GM12891 (cell line): ENCODE measurements at regions not wholly inside any gene's neighbourhood (a gene's known extent, or its start where the extent isn't known, plus 50 kb on each side); places are given as distances from the start of the nearest gene placed in this dataset.

ENCODE experiments used
- DNase-seq: peaks from one replicate; pipeline ENCODE4 v3.0.0; 2011; ENCODE audit warnings: low spot score; ENCODE audit not compliant: insufficient read length
- FAIRE-seq: peaks from 2 replicates; lab custom pipeline; 2011; peaks lifted over from hg19 to GRCh38; lab: Jason Lieb, UNC
- PAX5 ChIP-seq: IDR thresholded peaks from 2 replicates; pipeline ENCODE4 v1.6.1; 2011; ENCODE audit warnings: low read length, moderate library complexity, mild to moderate bottlenecking; ENCODE audit not compliant: insufficient read depth, severe bottlenecking
- POLR2A ChIP-seq: IDR thresholded peaks from 2 replicates; pipeline ENCODE4 v1.6.1; 2011; ENCODE audit warnings: low read depth, low read length, control low read depth
- POLR2AphosphoS5 ChIP-seq: IDR thresholded peaks from 2 replicates; pipeline ENCODE4 v1.6.1; 2011; ENCODE audit warnings: low read depth, low read length, control low read depth
- POU2F2 ChIP-seq: IDR thresholded peaks from 2 replicates; pipeline ENCODE4 v1.6.1; 2011; ENCODE audit warnings: low read depth, mild to moderate bottlenecking, control low read depth, low read length, moderate library complexity
- SPI1 ChIP-seq: IDR thresholded peaks from 2 replicates; pipeline ENCODE4 v1.6.1; 2011; ENCODE audit warnings: low read depth, low read length, control low read depth
- TAF1 ChIP-seq: IDR thresholded peaks from 2 replicates; pipeline ENCODE4 v1.6.1; 2011; ENCODE audit warnings: low read depth, low read length, control low read depth

DNA sequence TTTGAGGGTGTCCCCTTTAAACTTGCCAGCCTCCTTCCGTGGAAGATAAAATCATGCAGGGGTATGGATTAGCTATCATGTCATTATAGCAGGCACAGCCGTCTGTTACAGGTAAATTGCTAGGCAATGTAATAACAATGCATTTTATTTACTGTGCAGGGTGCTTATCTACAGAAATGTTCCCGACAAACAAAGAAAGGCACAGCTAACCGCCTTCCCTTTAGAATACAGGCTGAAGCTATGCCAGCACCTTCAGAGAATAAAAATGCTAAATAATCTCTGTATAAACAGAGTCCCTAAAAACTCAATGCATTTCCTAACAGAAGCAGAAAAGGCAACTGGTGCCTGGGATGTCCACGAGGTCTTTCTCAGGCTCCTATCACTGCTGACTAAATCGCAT is 239.2 kb downstream of the SPTSSA start:
- no peak for FAIRE-seq
- DNase-seq: no peak
- TF ChIP-seq SPI1: no peak
- TF ChIP-seq POLR2A: no peak
- TF ChIP-seq TAF1: no peak
- no peak for TF ChIP-seq PAX5
- no peak for TF ChIP-seq POLR2AphosphoS5
- TF ChIP-seq POU2F2: no peak

GRCh38 chr14:34222122-34222521 is 239.9 kb downstream of the SPTSSA start:
- no peak for TF ChIP-seq TAF1
- no peak for TF ChIP-seq POU2F2
- TF ChIP-seq PAX5: no peak
- TF ChIP-seq POLR2AphosphoS5: no peak
- TF ChIP-seq POLR2A: no peak
- TF ChIP-seq SPI1: no peak
- DNase-seq (no peak), FAIRE-seq (no peak)

DNA sequence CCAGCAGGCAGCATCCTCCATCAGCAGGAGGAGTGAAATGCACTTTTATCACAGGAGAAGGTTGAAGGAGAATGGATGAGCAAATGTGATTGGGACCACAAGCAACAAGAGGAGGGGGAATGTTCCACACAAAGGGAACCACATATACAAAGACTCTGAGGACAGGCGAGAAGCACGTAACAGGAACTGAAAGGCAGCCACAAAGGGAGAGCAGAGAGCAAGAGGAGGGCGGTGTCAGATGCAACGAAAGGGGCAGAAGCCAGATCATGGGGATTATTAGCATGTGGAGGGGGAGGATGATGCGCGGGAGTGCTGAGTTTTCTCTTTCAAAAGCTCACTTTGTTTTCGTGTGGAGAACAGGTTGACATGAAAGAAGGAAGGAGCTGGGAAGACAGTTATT is 241.1 kb downstream of the SPTSSA start:
- no peak for TF ChIP-seq POLR2AphosphoS5
- TF ChIP-seq SPI1: peak; percentile 82
- TF ChIP-seq TAF1: no peak
- FAIRE-seq (peak; percentile 56), DNase-seq (peak; percentile 14)

GRCh38 chr14:34220378-34220706 is 241.7 kb downstream of the SPTSSA start:
- TF ChIP-seq PAX5 (no peak), TAF1 (no peak), POLR2A (no peak), SPI1 (no peak), POLR2AphosphoS5 (no peak), POU2F2 (no peak)
- no peak for DNase-seq
- no peak for FAIRE-seq

- no peak for FAIRE-seq
- TF ChIP-seq POLR2AphosphoS5: no peak
- TF ChIP-seq TAF1: no peak
- TF ChIP-seq POLR2A: no peak
- no peak for TF ChIP-seq POU2F2
- TF ChIP-seq PAX5: no peak
- no peak for TF ChIP-seq SPI1
Observed at GRCh38 chr14:34219661-34220377, 242.2 kb downstream of the SPTSSA start.

GRCh38 chr14:34218881-34219280 is 243.2 kb downstream of the SPTSSA start:
- FAIRE-seq: no peak
- DNase-seq: no peak
- no peak for TF ChIP-seq POU2F2
- TF ChIP-seq POLR2AphosphoS5: no peak
- no peak for TF ChIP-seq PAX5
- TF ChIP-seq TAF1: no peak
- no peak for TF ChIP-seq POLR2A
- no peak for TF ChIP-seq SPI1

More at GRCh38 chr14:34219661-34220377, 242.2 kb downstream of the SPTSSA start:
- no peak for DNase-seq

- TF ChIP-seq POLR2AphosphoS5 (no peak), SPI1 (no peak), POLR2A (no peak), PAX5 (no peak), TAF1 (no peak), POU2F2 (no peak)
- DNase-seq (no peak), FAIRE-seq (no peak)
Observed at GRCh38 chr14:34214961-34215360, 247.1 kb downstream of the SPTSSA start.

GRCh38 chr14:34213332-34213731 is 248.7 kb downstream of the SPTSSA start:
- TF ChIP-seq PAX5 (no peak), POLR2A (no peak), POLR2AphosphoS5 (no peak), TAF1 (no peak), SPI1 (no peak), POU2F2 (no peak)
- DNase-seq (no peak), FAIRE-seq (no peak)

- DNase-seq (no peak), FAIRE-seq (no peak)
- no peak for TF ChIP-seq POLR2A
- TF ChIP-seq POU2F2: no peak
- no peak for TF ChIP-seq SPI1
- no peak for TF ChIP-seq TAF1
- no peak for TF ChIP-seq POLR2AphosphoS5
- TF ChIP-seq PAX5: no peak
Observed at GRCh38 chr14:34212172-34212929, 249.7 kb downstream of the SPTSSA start.
